Liver (tissue), 3 donors: ENCODE measurements at regions not wholly inside any gene's neighbourhood (a gene's known extent, or its start where the extent isn't known, plus 50 kb on each side); places are given as distances from the start of the nearest gene placed in this dataset.
"Not testable (repeated sequence)": the region's sequence is repeated elsewhere in the genome, so short reads cannot be mapped to it uniquely, and the experiment has no call there.

ENCODE experiments used
- CTCF ChIP-seq: fragments of 150-350 bp; IDR thresholded peaks from 2 replicates; pipeline ENCODE4 v1.5.1; 2017; ENCODE audit warnings: improper control_type of control experiment, low read depth, low read length; ENCODE audit not compliant: missing input control
- EGR1 ChIP-seq, 2 donors: IDR thresholded peaks; 2 replicates each; pipeline ENCODE4 v1.6.1; 2016 to 2018; ENCODE audit warnings: antibody characterized with exemption in 2 of 2, low read depth in 2 of 2
- MAX ChIP-seq: IDR thresholded peaks from 2 replicates; pipeline ENCODE4 v1.6.1; 2016; ENCODE audit warnings: antibody characterized with exemption
- RAD21 ChIP-seq, 2 donors: IDR thresholded peaks; 2 replicates each; pipeline ENCODE4 v1.6.1; 2016; ENCODE audit warnings: antibody characterized with exemption in 2 of 2, mild to moderate bottlenecking in 2 of 2
- donor health status: healthy.
- donor health status: healthy.

GRCh38 chr9:38807919-38808459, 88.1 kb upstream of the FAM240B start:
- TF ChIP-seq CTCF; EGR1 (IDR thresholded peaks at IDR 0.05; ENCODE audit: low read depth in 2 of 2); MAX; RAD21 (IDR thresholded peaks at IDR 0.05): not testable (repeated sequence)
